Rectal smooth muscle tissue (tissue), 1 donor: ENCODE measurements at regions not wholly inside any gene's neighbourhood (a gene's known extent, or its start where the extent isn't known, plus 50 kb on each side); places are given as distances from the start of the nearest gene placed in this dataset.

ENCODE experiments used
- H3K27ac ChIP-seq: one replicate; pipeline ENCODE4 v1.7.0; 2013; ENCODE audit warnings: low read depth, low read length, inconsistent platforms
- H3K27me3 ChIP-seq: one replicate; pipeline ENCODE4 v1.7.0; 2013; ENCODE audit warnings: low read length; ENCODE audit not compliant: control insufficient read depth, insufficient read depth
- H3K36me3 ChIP-seq: one replicate; pipeline ENCODE4 v1.7.0; 2013; ENCODE audit warnings: low read length; ENCODE audit not compliant: control insufficient read depth, insufficient read depth
- H3K4me1 ChIP-seq: one replicate; pipeline ENCODE4 v1.7.0; 2013; ENCODE audit warnings: low read length; ENCODE audit not compliant: control insufficient read depth, insufficient read depth
- H3K4me3 ChIP-seq: one replicate; pipeline ENCODE4 v1.7.0; 2013; ENCODE audit warnings: low read length
- H3K9ac ChIP-seq: one replicate; pipeline ENCODE4 v1.7.0; 2013; ENCODE audit warnings: low read length

DNA sequence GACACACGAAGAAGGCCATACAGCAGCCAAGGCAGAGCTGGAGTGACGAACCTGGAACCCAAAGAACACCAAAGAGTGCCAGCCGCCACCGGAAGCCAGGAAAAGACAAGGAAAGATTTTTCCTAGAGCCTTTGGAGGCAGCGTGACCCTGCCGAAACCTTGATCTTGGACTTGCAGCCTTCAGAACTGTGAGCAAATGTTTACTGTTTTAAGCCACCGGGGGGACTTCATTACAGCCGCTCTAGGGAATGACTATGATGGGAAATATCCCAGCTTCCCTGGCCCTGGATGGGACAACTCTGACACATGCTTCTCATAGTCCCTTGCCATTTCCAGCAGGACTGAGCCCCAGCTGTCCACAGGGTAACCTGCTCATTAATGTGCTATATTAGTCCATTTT is 270.6 kb downstream of the HAPSTR1 start:
- H3K9ac ChIP-seq = no peak overlapping the region
- H3K27me3 ChIP-seq = no peaks in the 10 kb centered on the region
- H3K27ac ChIP-seq = no peak overlapping the region
- no peaks in the 10 kb centered on the region for H3K36me3 ChIP-seq
- H3K4me1 ChIP-seq = peaks cover 5% of the 10 kb centered on the region
- no peak overlapping the region for H3K4me3 ChIP-seq

DNA sequence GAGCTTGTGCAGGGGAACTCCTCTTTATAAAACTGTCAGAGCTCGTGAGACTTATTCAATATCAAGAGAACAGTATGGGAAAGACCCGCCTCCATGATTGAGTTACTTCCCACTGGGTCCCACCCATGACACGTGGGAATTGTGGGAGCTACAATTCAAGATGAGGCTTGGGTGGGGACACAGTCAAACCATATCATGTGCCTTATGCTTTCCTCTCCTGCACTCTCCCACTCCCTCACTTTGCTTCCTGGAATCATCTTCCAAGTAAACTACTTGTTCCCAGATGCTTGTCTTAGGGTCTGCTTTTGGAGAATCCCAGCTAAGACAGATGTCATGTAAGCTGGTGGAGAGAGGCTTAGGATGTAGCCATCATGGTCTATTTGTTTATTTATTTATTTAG is 271.2 kb downstream of the HAPSTR1 start:
- H3K4me1 ChIP-seq = peaks cover 5% of the 10 kb centered on the region
- no peaks in the 10 kb centered on the region for H3K27me3 ChIP-seq
- H3K9ac ChIP-seq = no peak overlapping the region
- H3K4me3 ChIP-seq = no peak overlapping the region
- H3K36me3 ChIP-seq = no peaks in the 10 kb centered on the region
- H3K27ac ChIP-seq = no peak overlapping the region

DNA sequence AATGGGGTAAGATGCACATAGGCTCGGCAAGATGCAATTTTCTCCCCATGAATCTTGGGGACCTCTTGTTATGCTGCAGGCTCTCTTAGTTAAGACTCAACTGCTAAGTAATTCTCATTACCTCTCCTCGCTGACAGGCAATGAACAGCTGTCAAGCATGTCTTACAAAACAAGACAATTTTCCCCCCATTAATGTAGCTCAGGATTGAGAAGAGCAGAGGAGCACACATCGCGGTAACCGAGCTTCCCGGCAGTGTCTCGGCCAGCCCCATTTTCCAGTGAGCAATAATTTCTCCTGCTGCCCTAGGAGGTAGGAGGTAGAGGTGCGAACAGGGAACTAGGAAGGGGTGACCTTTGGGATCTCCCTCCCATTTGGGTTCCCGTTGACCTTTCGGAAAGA is 272.1 kb downstream of the HAPSTR1 start:
- Histone ChIP-seq H3K27ac (no peak overlapping the region), H3K36me3 (no peaks in the 10 kb centered on the region), H3K4me3 (no peak overlapping the region), H3K27me3 (no peaks in the 10 kb centered on the region), H3K4me1 (peaks cover 5% of the 10 kb centered on the region), H3K9ac (no peak overlapping the region)

DNA sequence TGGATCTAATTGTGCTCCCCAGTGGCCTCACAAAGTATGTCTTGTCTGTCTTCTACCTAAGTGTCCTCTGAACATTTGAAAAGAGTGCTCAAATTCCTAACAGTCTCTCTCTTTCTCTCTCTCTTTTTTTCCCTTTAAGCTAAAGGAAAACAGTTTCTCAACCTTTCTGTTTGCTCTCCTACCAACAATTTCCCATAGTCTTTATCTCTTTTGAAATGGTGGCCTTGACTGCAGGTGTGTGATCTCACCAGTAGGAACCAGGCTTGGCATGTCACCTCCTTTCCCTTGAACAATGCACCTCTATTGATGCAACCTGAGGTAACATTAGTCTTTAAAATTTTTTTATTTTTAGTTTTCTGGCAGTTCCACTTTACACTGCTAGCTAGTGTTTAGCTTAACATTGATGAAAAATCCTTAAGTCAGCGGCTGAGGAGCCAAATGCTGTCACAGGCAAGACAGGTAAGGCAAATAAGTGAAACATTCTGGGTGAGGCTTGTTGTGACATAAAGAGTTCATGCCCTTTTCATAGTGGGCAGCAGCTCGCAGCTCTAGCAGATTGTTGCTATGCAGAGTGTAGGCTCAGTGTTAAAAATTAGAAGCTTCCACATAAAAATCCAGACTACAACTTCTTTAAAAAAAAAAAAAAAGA is 273.4 kb downstream of the HAPSTR1 start:
- Histone ChIP-seq H3K4me1 (peaks cover 5% of the 10 kb centered on the region), H3K9ac (no peak overlapping the region), H3K27ac (peak overlapping the region; percentile 45), H3K4me3 (no peak overlapping the region), H3K36me3 (no peaks in the 10 kb centered on the region), H3K27me3 (no peaks in the 10 kb centered on the region)

DNA sequence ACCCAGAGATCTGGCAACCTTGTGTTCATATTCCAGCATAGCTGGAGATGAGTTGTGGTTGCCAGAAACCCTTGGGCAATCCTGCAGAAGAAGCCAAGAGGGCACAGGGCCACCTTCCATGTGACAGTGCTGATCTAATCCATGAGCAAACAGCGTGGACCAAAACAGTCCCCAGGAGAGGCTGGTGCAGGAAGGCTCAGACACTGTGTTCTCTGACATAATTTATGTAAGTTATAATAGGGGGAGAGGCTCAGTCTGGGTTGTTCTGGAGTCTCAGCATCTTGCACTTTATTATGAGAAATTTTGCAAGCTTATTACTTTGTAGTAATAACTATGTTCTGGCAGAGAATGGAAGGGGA is 273.9 kb downstream of the HAPSTR1 start:
- peaks cover 5% of the 10 kb centered on the region for H3K4me1 ChIP-seq
- H3K27me3 ChIP-seq = no peaks in the 10 kb centered on the region
- no peaks in the 10 kb centered on the region for H3K36me3 ChIP-seq
- H3K4me3 ChIP-seq = no peak overlapping the region
- H3K9ac ChIP-seq = no peak overlapping the region
- H3K27ac ChIP-seq = peak overlapping the region; percentile 49

DNA sequence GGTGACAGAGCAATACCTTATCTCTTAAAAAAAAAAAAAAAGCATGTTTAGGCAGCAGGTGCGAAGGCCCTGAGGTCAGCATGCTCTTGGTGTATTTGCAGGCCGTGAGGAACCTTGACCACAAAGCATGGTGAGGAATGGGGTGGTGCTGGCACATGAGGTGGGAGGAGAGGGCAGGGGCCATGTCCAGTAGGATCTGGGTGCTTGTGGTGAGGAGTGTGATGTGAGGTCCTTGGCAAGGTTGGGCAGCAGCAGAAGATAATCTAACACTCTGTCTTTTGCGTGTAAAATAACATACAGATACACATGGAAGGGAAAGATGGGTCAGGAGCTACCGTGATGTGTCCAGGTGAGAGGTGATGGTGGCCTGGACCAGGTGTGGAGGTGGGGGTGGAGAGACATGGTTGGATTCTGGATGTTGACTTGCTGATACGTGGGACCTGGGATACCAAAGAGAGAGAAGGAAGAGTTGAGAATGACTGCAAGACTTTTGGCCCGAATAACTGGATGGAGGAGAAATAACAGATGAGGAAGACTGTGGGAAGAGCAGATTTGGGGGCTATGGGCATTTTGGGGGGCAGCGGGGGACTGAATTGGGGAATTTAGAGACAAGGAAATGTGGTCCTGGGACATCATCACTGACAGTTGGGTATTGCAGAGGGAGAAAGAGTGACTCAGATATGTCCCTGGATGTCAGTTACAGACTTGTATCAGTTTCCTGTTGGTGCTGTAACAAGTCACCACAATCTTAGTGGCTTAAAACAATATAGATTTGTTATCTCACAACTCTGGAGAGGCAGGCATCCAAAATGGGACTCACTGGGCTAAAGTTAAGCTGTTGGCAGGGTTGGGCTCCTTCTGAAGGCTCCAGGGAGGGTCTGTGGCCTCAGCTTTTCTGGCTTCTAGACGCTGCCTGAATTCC is 274.9 kb downstream of the HAPSTR1 start:
- H3K27ac ChIP-seq = no peak overlapping the region

DNA sequence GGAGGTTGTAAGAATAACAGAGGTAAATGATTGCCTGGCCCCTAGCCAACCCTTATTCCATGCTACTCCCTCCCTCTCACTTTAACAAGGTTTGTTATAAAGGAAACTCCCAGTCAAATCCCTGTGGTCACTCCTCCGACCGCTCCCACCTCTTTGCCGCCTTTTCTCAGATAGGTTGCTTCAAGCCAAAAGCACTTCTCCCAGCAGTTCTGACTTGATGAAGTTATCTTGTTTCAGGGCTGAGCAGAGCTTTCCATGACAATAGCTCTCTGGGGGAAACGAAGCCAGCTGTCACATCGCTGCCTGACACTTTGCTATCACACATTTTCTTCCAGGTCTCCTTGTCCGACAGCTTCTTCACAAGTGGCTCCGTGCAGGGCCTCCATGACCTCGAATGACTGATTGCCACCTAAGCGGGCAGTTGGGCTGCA is 278.6 kb downstream of the HAPSTR1 start:
- H3K36me3 ChIP-seq = no peaks in the 10 kb centered on the region
- H3K4me1 ChIP-seq = no peaks in the 10 kb centered on the region
- H3K9ac ChIP-seq = no peak overlapping the region
- H3K27ac ChIP-seq = no peak overlapping the region
- H3K4me3 ChIP-seq = no peak overlapping the region
- no peaks in the 10 kb centered on the region for H3K27me3 ChIP-seq

More for the DNA sequence above, 274.9 kb downstream of the HAPSTR1 start:
- no peak overlapping the region for H3K9ac ChIP-seq
- peaks cover 5% of the 10 kb centered on the region for H3K4me1 ChIP-seq
- H3K36me3 ChIP-seq = no peaks in the 10 kb centered on the region
- H3K4me3 ChIP-seq = no peak overlapping the region
- H3K27me3 ChIP-seq = no peaks in the 10 kb centered on the region

DNA sequence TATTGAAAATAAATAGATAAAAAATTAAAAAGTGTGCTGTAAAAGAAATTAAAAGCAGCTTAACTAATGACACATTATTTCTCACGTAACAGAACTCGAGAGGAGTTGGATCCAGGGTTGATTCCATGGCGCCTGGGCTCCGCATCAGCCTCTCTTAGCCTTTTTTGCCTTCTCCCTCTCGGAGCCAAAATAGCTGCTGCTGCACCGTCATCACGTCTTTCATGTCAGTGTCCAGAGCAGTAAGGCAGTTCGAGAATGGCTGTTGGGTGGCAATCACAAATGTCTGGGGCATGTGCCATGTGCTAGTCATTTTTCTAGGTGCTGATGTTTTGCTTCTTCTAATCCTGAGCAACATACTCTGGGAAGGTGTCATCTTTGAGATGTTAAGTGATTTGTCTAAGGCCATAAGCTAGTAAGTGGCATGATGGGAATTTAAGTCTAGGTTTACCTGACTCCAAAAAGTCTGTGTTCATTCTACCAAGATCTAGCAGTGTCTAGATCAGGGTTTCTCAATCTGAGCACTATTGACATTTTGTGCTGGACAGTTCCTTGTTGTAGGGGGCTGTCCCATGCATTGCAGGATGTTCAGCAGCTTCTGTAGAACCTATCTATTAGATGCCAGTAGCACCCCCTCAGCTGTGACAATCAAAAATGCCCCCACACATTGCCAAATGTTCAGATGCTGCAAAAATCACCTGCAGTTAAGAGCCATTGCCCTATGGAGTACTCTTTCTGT is 280.4 kb downstream of the HAPSTR1 start:
- H3K36me3 ChIP-seq = no peaks in the 10 kb centered on the region
- no peaks in the 10 kb centered on the region for H3K4me1 ChIP-seq
- no peaks in the 10 kb centered on the region for H3K27me3 ChIP-seq
- H3K27ac ChIP-seq = no peak overlapping the region
- H3K9ac ChIP-seq = no peak overlapping the region
- H3K4me3 ChIP-seq = no peak overlapping the region

DNA sequence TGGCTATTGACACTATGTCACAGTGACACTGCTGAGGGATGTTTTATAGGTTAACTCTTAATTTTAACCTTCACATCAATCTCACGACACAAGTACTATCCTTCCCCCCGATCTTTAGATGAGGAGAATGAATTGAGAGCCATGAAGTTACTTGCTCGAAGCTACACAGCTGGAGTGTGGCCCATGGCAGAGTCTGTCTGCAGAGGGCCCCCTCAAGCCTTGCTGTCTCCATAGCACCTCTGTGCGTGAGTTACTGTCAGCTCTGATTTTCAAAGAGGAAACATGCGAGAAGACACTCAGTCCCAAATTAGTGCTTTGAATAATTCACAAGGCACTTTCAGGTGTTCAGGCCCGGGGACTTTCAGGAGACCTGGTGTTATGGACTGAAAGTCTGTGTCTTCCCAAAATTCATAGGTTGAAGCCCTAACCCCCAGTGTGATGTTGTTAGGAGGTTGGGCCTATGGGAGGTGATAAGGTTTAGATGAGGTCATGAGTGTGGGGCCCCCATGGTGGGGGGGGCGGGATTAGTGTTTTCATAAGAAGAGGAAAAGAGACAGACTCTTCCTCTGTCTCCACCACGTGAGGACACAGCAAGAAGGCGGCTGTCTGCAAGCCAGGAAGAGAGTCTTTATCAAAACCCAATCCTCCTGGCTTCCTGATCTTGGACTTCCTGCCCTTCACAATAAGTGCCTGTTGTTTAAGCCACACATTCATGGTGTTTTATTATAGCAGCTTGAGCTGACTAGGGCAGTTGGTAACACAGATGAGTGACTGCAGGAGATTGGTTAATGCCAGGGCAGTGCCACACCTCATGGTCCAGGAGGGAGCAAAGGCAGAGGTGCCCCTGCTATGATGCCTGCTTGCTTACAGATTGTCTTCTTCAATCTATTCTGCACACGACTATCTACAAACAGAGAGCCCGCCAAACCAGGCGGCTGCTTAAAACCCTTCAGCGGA is 281.8 kb downstream of the HAPSTR1 start:
- Histone ChIP-seq H3K27ac (no peak overlapping the region), H3K4me1 (no peaks in the 10 kb centered on the region), H3K9ac (no peak overlapping the region), H3K36me3 (no peaks in the 10 kb centered on the region), H3K27me3 (no peaks in the 10 kb centered on the region), H3K4me3 (no peak overlapping the region)

DNA sequence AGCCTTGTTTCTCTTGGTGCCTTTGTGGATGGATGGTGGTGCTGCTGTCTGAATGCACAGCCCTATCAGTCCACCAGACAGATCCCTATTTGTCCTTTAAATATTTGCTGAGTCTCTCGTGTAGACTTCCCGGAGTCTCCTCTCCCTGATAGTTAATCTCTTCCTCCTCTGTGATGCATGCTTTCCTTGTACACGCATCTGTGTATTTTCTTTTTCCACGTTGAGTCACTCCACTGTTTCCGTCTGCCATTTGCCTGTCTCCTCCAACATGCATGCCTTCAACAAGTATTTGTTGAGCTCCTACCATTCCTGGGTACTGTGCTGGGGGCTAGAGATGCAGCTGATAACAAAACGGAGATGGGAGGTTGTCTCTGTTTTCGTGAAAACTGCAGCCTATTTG is 282.6 kb downstream of the HAPSTR1 start:
- Histone ChIP-seq H3K9ac (no peak overlapping the region), H3K27ac (no peak overlapping the region), H3K4me3 (no peak overlapping the region), H3K36me3 (no peaks in the 10 kb centered on the region), H3K4me1 (no peaks in the 10 kb centered on the region), H3K27me3 (no peaks in the 10 kb centered on the region)

DNA sequence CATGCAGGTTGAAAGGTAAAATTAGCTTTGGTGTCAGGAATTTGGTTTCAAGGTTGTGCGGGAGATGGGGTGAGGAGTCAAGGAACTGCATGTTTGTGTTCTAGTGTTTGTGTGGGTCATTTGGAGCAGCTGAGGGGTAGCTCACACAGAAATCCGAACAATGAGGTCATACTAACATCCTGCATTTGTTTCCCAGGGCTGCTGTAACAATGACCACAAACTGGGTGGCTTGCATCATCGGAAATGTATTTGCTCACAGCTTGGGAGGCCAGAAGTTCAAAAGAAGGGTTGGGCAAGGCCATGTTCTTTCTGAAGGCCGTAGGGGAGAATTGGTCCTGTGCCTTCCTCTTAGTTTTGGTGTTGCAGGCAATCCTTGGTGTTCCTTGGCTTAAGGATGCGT is 287.4 kb downstream of the HAPSTR1 start:
- Histone ChIP-seq H3K27me3 (no peaks in the 10 kb centered on the region), H3K4me3 (no peak overlapping the region), H3K36me3 (no peaks in the 10 kb centered on the region), H3K9ac (no peak overlapping the region), H3K27ac (no peak overlapping the region), H3K4me1 (no peaks in the 10 kb centered on the region)
